ENCODE measurements at regions not wholly inside any gene's neighbourhood (a gene's known extent, or its start where the extent isn't known, plus 50 kb on each side); places are given as distances from the start of the nearest gene placed in this dataset.

GRCh38 chr13:74206855-74207254 is 72.7 kb upstream of the KLF12 start:
- TF ChIP-seq CTCF (IDR thresholded peaks at IDR 0.05 in 2 of 3, conservative IDR thresholded peaks at IDR 0.05 in 1 of 3; ENCODE audit: insufficient read depth in 2 of 3, low read depth in 1 of 3, low read length in 3 of 3) (no peak), MAX (CRISPR knock-in tag; IDR thresholded peaks at IDR 0.05) (no peak), BHLHE40 (IDR thresholded peaks at IDR 0.05; ENCODE audit: low read length) (no peak), ATF1 (CRISPR knock-in tag; IDR thresholded peaks at IDR 0.05) (no peak), ATF1 (tag; IDR thresholded peaks at IDR 0.05) (no peak), TCF15 (CRISPR knock-in tag; IDR thresholded peaks at IDR 0.05) (no peak)

Measured in K562 (cell line).